ENCODE measurements at regions not wholly inside any gene's neighbourhood (a gene's known extent, or its start where the extent isn't known, plus 50 kb on each side); places are given as distances from the start of the nearest gene placed in this dataset.

GRCh38 chr10:56240471-56240870 is 120.6 kb downstream of the ZWINT start:
- TF ChIP-seq EZH2phosphoT487 (IDR thresholded peaks at IDR 0.05; ENCODE audit: borderline replicate concordance, low read length) (no peak), CTCF (IDR thresholded peaks at IDR 0.05; ENCODE audit: low read depth, low read length, poor library complexity, severe bottlenecking) (no peak)

Measured in DOHH2 (cell line).